ENCODE measurements at regions not wholly inside any gene's neighbourhood (a gene's known extent, or its start where the extent isn't known, plus 50 kb on each side); places are given as distances from the start of the nearest gene placed in this dataset.
A peak's percentile ranks its signal among the peaks of the same experiment; 100 is the strongest.

DNA sequence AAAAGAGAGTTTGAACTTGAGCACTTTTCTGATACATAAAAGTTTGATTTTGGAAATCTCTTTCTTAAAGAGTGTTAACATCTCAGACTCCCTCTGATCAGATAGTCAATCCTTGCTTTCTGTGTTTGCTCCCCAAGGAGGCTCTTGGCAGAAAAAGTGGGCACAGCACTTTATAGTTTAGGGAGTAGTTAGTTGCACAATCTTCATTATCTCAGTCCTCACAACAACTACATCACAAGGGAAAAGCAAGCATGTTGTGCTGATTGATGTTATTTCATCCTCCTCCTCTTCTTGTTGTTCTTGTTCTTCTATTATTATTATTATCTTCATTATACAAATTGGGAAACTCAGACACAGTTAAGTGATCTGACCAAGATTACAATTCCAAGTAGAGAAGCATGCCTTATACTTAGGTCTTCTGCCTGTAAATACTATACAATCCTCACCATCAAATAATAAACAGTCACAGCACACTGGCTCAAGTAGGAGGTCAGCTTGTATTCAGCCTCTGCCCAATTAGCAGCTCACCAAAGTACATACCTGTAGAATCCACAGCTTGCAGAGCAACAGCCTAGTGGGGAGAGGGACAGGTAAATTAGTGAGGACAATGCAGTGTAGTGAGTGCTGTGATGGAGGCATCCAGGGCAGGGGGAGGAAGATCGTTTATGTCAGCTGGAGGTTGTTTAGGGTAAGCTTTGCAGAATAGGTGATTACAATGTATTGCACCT, 304.1 kb upstream of the MME start:
- no peak for DNase-seq (ENCODE audit: low spot score)
- no peak for FAIRE-seq

DNA sequence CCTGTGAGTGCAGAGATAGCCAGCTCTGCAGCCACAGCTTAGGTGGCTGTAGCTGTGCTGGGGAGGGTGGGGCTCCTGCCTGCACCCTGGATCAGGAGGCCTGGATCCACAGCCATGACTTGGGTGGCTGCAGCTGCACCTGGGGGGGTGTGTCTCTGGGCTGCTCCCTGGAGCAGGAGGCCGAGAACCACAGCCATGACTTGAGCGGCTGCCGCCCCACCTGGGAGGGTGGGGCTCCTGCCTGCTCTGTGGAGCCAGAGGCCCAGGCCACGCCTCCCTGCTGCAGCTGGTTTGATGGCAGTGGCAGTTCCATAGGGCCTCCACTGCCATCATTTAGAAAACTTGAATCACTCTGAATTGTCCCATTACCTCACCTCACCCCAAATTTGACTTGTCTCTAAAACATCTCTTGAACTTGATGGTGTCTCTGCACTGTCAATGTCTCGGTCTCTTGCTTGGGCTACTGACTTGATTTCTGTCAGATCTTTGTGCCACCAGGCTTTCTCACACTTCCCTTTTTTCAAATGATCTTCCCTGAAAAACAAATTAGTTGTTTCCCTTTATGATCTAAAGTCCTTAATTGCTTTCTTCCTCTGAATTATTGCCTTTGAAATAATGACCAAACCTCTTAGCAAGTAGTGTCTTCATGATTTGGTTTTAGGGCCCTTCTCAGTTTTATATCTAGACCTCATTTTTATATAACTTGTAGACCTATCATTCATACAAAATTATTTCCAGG, 313.2 kb upstream of the MME start:
- FAIRE-seq, result no peak
- no peak for DNase-seq (ENCODE audit: low spot score)

DNA sequence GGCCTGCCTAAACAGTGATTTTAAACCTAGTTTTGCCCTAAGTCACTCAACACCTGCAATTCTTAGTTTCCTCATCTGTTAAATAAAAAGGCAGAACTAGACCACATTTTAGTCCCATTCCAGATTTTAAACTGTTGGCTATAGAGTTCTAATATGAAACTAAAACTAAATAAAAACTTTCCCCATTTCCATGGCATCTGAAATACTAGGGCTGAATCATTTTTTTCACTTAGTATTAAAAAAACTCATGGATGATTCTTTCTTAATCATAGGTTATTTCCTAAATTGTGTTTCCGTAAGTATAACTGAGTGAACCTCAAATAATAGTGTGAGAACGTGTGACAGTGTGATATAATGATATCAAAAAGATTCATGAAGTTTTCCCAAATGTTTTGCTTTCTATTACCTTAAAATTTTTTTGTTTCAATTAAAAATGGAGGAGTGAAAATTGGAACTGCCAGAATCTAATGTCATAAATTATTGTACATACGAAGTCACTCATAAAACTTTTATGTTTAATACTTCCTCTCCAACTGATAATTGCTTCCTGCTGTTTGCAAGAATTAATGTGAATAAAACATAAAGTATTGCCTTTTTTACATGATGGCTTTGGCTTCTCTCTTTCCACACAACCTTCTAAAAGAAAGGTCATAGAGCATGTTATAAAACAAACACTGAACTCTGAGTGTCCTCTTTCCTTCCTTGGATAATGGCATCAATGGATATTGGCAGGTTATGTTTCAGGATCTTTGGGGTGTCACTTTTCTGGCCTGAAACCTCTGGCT, 315.1 kb upstream of the MME start:
- DNase-seq (ENCODE audit: low spot score) (no peak), FAIRE-seq (no peak)

DNA sequence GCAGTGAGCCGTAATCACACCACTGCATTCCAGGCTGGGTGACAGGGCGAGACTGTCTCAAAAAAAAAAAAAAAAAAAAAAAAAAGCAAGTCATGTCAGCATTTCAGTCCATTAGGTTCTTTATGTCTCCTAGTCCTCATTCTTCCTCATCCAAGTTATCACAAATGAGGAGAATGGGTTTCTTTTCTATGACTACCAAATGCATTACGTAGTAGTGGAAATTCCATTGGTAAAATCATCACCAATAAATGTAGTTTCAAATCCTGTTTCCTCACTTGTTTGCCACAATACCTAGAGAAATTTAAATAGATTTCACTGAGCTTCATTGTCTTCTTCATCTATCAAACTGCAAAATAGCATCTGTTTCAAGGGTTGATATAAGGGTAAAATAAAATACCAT, 317.6 kb upstream of the MME start:
- DNase-seq (ENCODE audit: low spot score) (no peak), FAIRE-seq (no peak)

DNA sequence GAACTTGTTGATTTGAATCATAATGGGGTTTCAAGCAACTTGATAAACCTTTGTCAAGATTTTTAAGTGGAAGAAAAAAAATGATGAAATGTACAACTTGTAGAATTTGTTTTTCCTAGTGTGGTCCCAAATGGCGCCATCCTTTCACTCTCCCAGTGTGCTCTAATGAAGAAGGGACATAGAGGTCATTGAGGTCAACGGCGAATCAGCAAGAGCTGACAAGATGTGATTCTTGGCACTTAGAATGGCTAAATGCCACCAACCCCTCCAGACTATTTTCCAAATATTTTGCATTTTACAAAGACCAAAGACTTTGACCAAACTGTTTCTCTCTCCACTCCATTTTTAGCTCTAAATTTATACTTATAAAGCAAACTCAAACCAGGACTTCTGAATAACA, 320.2 kb upstream of the MME start:
- FAIRE-seq (no peak), DNase-seq (ENCODE audit: low spot score) (no peak)

DNA sequence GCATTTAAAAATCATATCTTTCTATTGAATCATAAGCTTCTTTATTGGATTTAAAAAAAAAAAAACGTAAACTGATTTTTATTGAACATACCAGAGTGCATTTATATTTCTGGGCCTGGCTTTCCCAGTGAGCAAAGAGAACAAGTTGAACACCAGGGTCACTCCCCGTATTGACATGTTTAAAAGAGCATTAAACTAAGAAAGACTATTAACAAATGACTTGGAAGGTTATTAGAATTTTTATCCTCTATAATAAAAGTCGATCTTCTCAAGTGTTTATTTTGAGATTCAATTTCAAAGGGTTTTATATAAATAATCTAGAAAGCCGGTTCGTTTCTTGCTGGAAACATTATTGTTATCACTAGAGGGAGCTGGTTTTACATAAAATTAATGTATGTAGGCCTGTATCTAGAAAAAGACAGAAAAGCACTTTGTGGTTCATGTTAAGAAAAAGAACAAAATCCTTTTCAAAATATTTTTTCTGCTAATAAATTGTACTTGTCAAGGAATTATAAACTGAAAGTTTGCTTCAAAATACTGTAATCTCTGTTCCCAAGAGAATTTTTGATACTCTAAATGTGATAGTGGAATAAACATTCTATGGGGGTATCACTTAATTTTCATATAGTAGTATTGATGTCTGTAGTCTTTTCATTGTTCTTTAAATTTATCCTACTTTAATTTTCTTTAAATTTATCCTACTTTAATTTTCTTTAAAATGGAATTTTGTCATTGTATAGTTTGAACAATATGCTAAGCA, 321.8 kb upstream of the MME start:
- FAIRE-seq (no peak), DNase-seq (ENCODE audit: low spot score) (no peak)

DNA sequence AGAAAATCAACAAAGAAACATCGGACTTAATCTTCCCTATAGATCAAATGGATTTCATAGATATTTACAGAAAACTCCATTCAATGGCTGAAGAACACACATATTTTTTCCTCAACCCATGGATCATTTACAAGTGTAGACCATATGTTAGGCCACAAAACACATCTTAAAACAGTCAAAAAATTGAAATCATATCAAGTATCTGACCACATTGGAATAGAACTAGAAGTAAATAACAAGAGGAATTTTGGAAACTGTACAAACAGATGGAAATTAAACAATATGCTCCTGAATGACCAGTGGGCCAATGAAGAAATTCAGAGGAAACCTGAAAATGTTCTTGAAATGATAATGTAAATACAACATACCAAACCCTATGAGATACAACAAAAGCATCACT, 323.1 kb upstream of the GPR149 start:
- DNase-seq (ENCODE audit: low spot score) (no peak), FAIRE-seq (no peak)

DNA sequence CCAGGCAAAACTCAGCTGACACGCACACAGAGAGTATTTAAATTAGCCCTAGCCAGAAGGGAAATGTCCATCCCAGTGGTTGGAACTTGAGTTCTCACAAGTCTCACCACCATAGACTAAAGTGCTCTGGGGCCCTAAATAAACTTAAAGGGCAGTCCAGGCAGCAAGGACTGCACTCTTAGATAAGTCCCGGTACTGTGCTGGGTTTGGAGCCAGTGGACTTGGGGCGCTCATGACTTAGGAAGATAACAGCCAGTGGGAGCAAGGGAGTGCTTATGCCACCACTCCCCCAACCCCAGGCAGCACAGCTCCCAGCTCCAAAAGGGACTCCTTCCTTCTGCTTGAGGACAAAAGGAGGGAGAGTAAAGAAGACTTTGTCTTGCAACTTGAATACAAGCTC, 319.5 kb upstream of the GPR149 start:
- DNase-seq (ENCODE audit: low spot score) (no peak), FAIRE-seq (no peak)

DNA sequence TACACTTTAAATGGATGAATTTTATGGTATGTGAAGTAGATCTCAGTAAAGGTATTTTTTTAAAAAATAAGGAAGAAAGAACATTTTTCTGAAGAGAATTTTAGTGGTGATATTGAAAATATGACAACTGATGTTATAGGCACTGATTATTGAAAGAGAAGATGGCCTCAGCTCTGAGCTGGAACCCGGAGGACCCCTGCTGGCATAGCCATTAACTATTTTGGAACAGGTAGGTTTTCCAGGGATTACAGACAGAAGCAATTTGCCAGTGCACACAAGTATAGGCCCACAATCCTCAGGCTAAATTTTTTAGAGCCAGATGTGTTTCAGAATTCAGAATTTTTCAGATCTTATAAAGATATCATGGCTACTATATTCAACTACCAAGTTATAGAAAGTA, 315.9 kb upstream of the GPR149 start:
- peak; percentile 6 for DNase-seq (ENCODE audit: low spot score)

DNA sequence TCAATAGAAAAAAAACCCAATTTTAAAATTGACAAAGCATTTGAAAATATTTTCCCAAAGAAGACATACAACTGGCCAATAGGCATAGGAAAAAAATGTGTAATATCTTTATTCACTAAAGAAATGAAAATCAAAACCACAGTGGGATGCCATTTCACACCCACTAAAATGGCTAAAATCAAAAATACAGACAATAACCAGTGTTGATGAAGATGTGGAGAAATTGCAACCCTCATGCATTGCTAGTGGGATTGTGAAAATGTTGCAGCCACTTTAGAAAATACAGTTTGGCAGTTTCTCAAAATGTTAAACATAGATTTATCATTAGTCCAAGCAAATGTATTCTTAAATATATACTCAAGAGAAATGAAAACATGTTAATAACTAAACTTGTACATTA, 315.1 kb upstream of the GPR149 start:
- DNase-seq (ENCODE audit: low spot score) (no peak), FAIRE-seq (no peak)

More for the DNA sequence above, 315.9 kb upstream of the GPR149 start:
- no peak for FAIRE-seq

DNA sequence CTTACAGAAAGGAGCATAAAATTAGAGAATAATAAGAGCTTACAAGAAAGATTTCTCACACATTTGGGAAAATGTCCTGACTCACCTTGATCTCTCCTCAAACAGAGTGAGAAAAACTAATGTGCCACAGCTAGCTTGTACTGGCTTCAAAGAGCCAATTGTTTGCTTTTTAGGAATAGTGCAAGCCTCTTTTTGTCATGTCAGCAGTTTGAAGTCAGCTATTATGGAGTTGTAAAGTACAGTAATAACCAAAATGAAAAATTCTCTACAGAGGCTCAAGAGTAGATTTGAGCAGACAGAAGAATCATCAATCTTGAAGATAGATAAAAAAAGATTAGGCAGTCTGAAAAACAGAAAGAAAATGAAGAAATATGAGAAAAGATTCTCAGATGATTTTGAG, 313.4 kb upstream of the GPR149 start:
- FAIRE-seq (no peak), DNase-seq (ENCODE audit: low spot score) (no peak)

DNA sequence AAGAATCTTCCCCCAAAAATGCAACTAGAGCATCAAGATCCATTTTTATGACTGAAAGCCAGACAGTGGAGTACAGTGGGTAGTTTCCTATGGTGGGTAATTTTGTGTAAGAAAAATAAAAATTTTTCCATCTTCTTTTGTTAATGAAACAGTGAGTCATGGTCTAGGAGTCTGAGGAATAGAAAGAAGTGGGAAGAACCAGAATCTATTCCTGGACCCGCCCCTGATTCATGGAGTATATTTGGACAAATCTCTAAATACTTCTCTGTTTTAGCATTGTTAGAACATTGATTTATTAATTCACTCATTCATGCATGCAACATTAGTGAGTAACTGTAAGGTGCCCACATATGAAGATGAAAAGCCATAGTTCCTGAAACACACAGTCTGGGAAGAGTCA, 304.5 kb upstream of the GPR149 start:
- FAIRE-seq, result no peak

DNA sequence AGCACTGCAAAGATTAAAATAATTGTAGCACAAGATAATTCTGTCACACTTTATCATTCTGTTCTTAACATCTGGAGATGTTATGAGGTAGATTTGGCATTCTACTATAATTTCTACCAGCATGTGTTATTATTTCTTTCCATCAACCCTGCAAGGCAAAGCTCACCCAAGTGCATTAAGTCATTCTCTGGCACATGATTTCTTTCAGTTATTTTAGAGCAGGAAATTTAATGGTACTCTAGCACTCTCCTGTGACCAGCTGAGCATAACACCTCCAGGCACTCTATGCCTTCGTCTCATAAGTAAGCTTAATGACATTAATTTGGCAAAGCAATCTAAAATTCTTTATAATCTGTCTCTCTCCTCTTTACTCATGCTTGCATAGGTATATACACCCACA, 300.2 kb upstream of the GPR149 start:
- DNase-seq (ENCODE audit: low spot score), result no peak
- no peak for FAIRE-seq

More for the DNA sequence above, 304.5 kb upstream of the GPR149 start:
- no peak for DNase-seq (ENCODE audit: low spot score)

DNA sequence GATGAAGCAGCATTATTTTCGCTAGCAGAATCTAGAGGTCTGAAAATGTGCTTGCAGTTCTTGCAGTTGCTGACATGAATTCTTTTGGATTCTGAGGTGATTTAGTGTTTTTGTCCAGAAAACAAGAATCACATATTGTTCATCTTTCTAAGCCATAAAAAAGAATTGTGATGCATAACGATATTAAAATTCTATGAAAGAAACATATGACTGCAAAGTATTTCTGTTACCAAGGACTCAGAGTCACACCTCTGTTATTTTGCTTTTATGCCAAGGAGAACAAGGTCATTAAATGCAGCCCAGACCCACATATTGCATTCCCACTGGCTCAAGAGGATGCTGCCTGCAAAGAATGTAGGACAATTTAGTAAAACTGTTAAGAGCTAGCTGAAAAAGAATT, 299.8 kb upstream of the GPR149 start:
- FAIRE-seq (no peak), DNase-seq (ENCODE audit: low spot score) (no peak)

DNA sequence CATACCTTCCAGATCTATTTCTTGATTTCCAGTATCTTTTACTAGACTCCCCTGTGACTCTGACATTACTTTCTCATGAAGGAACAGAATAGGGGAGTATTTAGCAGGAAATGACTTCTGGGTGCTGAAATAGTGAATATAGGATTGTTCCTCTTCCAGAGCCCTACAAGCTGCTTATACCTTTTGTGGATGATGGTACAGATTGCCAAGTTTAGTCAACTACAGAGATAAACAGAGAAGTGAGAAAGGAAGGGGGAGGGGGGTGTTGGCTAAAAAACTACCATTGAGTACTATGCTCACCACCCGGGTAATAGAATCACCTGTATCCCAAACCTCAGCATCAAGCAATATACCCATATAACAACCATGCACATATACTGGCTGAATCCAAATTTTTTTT, 298.3 kb upstream of the GPR149 start:
- no peak for FAIRE-seq

DNA sequence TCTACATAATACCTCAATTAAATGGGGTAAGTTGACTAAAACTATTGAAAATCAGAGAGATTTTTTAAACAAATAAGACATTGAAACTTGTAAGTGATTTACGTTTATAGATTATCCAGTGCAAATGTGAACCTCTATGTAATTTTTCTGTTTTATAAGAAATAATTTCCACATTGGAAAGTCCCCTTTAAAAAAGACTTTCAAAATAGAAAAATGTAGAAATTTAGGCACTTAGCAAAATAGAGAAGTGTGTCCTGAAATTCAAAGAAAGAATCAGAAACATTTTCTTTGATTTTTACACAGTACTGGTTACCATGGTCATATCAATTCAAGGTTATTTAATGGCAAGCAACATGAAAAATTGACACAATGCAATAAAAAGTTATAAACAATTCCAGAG, 290.9 kb upstream of the GPR149 start:
- no peak for DNase-seq (ENCODE audit: low spot score)

More for the DNA sequence above, 298.3 kb upstream of the GPR149 start:
- DNase-seq (ENCODE audit: low spot score), result no peak

DNA sequence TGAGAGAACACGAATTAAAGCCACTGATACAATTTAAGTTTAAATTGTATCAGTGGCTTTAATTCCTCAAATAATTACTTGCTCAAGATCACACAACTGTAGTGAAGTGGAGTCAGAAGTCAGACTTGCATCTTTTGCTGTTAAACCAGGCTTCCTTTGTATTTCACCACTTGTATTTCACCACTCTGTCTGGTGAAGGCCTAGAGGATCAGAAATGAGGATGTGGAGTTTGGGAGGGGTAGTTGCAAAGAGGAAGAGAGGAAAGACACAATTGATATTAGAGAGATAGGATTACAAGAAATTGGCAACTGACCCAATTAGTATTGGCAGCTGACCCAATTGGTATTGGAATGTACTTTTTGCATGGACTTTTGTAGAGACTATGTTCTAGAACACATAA, 288.1 kb upstream of the GPR149 start:
- FAIRE-seq, result no peak
- no peak for DNase-seq (ENCODE audit: low spot score)

More for the DNA sequence above, 290.9 kb upstream of the GPR149 start:
- no peak for FAIRE-seq

DNA sequence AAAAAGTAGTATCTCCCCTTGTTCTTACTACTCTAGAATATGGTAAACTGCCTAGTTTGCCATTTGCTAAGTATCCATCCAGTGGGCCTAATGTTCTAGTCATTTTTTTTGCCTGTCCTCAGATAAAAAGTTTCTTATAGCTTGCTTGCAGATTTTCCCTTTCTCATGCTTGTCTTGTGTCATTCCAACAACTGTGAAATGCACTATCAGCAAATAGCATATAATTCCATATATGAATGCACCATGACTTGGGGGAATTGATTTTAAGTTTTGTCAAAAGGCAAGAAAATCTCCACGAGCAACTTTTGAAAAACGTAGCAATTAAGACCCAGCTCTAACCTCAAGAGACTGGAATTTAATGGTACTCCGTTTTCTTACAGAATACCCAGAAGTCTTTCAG, 286.2 kb upstream of the GPR149 start:
- DNase-seq (ENCODE audit: low spot score), result no peak
- FAIRE-seq, result no peak

DNA sequence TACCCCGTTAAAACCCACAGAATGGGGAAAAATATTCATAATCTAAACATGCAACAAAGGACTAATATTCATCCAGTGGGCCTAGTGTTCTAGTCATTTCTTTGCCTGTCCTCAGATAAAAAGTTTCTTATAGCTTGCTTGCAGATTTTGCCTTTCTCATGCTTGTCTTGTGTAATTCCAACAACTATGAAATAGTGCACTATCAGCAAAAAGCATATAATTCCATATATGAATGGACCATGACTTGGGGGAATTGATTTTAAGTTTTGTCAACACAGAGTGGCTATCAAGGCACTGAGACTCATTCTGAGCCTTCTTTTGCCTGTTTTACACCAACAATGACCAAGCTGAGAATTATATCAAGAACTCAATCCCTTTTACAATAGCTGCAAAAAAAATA, 278.6 kb upstream of the GPR149 start:
- FAIRE-seq (no peak), DNase-seq (ENCODE audit: low spot score) (no peak)

DNA sequence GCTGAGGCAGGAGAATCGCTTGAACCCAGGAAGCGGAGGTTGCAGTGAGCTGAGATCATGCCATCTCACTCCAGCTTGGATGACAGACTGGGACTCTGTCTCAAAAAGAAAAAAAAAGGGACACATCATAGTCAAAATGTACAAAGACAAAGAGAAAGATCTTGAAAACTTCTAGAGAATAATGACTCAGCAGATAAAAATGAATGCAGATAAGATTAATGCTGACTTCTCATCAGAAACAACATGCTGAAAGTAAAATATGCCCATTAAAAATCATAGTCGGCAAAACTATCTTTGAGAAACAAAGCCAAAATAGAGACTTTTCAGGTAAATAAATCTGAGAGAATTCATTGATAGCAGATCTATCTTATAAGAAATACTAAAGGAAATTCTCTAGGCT, 271.1 kb upstream of the GPR149 start:
- no peak for FAIRE-seq
- DNase-seq (ENCODE audit: low spot score), result no peak

DNA sequence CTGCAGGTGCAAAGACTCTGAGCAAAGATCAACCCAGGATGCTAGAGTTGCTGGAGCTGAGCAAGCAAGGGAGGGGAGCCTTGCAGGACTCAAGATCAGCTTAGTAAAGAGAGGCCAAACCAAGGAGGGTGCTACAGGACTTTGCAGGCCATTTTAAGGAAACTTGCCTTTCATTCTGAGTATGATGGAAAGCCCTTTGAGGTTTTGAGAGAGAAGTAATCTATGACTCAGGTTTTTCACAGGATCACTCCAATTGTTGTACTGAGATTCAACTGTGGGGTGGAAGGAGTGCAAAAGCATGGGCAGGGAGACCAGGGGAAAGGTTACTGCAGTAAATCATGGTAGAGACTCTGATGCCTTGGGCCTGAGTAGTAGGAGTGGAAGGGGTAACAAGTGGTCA, 260.4 kb upstream of the GPR149 start:
- no peak for FAIRE-seq

DNA sequence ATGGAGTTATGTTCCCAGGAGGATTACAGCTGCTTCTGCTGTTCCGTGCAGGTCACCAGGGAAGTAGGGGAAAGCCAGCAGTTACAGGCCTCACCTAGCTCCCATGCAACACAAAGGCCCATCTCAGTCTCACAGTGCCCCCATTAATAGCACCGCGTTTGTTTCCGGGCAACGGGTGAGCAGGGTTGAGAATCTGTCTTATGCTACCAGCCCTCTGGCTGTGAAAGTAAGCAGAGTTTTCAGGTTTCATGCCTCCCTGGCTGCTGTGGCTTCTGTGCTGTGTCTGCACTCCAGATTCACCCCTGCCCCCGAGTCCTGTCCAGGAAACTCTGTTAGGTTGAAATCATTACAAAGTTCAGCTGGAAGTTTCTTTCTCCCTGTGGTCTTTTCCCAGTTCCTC, 254.4 kb upstream of the GPR149 start:
- DNase-seq (ENCODE audit: low spot score) (no peak), FAIRE-seq (no peak)

More for the DNA sequence above, 260.4 kb upstream of the GPR149 start:
- no peak for DNase-seq (ENCODE audit: low spot score)
